ENCODE measurements at regions not wholly inside any gene's neighbourhood (a gene's known extent, or its start where the extent isn't known, plus 50 kb on each side); places are given as distances from the start of the nearest gene placed in this dataset.
A peak's percentile ranks its signal among the peaks of the same experiment; 100 is the strongest.

GRCh38 chr6:16974704-16975359 lies 127.0 kb upstream of the STMND1 start:
- DNase-seq (ENCODE audit: low spot score) = no peak

DNA sequence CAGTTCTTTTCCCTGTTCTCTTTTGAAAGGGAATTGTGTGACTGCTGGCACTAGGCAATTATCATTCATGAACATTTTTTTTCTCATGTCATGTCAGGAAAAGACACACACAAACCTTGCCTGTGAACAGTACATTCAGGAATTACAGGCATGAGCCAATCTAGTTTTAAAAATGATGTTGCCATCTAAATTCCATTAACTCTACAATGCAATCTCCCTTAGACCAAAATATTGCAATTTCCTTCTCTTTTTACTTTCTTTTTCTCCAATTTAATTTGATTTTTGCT lies 127.5 kb upstream of the STMND1 start:
- no peak for DNase-seq (ENCODE audit: low spot score)

DNA sequence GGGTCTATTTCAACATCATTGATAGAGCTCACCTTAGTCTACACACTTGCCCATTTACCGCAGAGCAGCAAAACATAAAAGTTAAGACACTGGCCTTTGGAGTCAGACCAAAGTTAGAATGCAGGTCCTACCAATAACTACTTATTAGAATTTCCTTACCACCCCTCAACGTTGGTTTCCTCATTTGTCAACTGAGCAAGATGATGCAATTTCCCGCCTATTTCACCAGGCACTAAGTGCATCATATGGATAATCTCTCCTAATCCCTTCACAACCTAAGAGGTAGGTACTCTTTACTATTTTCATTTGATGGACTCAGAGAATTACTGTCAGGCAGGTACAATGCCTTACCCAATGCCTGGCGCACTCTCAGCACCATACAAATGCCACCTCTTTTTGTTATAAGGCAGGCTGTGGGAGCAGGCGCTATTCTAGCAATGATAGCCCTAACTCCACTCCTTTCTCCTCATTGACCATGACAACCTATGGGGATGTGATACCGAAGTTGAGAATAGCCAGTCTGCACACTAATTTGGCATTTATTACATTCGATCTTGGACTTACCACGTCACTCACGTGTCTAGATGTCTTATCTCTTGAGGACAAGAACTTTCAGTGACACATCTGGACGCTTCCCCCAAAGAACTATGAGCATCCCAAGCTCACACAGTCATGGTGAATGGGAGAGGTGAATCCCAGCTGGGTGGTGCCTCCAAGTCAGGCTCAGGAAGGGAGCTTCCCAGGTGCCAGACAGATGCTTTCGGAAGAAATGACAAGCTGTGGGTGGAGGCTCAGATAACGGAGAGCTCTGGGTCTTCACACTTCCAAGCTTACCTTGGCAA lies 128.1 kb upstream of the STMND1 start:
- DNase-seq (ENCODE audit: low spot score) = no peak

- DNase-seq (ENCODE audit: low spot score) = no peak
Measured at GRCh38 chr6:16973051-16973450, 128.8 kb upstream of the STMND1 start.

DNA sequence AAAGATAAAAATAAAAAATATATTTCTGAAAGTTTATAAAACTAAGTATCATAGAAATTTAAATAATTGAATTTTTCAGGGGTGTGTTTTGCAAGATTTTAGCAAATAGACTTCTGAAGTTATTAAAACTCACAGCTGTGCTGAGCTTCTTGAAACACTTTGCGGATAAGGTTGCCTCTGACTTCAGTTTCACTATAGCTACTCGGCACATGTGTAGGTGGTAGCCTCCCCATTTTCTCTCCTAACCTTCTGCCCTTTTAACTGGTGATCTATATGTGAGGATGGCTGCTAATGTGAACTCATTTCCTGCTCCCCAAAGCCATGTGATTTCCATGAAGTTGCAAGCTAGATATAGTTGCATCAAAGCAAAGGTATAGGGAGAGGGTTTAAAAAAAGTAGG lies 129.3 kb upstream of the STMND1 start:
- DNase-seq (ENCODE audit: low spot score) = no peak

DNA sequence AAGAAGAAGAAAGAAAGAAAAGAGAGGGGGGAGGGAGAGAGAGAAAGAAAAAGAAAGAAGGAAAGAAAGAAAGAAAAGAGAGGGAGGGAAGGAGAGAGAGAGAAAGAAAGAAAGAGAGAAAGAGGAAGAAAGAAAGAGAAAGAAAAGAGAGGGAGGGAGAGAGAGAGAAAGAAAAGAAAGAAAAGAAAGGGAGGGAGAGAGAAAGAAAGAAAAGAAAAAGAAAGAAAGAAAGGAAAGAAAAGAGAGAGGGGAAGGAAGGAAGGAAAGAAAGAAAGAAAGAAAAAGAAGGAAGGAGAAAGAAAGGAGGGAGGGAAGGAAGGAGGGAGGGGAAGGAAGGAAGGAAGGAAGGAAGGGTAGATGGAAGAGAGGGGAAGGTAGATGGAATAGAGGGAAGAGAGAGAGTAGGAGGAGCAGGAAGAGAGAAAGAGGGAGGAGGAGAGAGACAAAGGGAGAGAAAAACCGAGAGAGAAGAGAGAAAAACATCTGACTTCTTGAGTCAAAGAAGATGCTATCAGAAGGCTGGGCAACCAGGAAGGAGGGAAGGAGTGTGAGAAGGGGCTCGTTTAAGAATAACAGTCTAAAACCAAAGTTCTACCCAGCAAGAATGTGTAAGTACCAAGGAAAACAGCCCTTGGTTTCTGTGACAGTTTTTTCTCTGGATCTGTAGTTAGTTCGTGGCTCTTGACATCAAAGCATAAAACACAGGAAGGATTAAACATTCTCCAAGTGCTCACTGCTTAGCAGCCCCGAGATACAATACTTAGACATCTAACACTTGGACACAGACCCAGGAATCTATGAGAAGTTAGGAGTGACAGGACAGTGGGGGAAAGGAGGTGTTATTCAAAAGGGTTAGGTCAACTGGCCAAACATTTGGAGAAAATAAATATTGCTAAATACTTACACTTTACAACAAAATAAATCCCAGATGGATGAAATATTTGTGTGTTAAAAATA lies 131.9 kb upstream of the STMND1 start:
- DNase-seq (ENCODE audit: low spot score) = peak; percentile 9

GRCh38 chr6:16968101-16968500 lies 133.7 kb upstream of the STMND1 start:
- DNase-seq (ENCODE audit: low spot score) = no peak

DNA sequence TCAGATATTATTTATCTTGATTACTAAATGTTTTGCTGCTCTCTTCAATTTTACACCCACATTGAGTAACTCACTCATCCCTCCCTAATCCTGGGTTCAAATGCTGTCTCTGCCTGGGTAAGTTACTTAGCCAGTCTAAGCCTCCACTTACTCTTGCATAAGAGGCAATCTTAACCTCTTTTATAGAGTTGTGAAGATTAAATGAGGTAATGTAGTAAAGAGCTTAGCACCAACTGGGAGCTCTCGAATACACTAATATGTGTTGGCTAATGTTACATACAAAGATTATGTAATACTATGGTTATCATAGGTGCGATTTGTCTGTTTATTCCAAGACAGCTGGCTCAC lies 134.4 kb upstream of the STMND1 start:
- no peak for DNase-seq (ENCODE audit: low spot score)

- DNase-seq (ENCODE audit: low spot score) = no peak
Measured at GRCh38 chr6:16966791-16967469, 134.9 kb upstream of the STMND1 start.

- no peak for DNase-seq (ENCODE audit: low spot score)
Measured at GRCh38 chr6:16965689-16966088, 136.2 kb upstream of the STMND1 start.

GRCh38 chr6:16964553-16965499 lies 137.0 kb upstream of the STMND1 start:
- DNase-seq (ENCODE audit: low spot score) = peak; percentile 55

GRCh38 chr6:16961577-16961976 lies 140.3 kb upstream of the STMND1 start:
- DNase-seq (ENCODE audit: low spot score) = no peak

GRCh38 chr6:16959789-16960188 lies 142.1 kb upstream of the STMND1 start:
- no peak for DNase-seq (ENCODE audit: low spot score)

DNA sequence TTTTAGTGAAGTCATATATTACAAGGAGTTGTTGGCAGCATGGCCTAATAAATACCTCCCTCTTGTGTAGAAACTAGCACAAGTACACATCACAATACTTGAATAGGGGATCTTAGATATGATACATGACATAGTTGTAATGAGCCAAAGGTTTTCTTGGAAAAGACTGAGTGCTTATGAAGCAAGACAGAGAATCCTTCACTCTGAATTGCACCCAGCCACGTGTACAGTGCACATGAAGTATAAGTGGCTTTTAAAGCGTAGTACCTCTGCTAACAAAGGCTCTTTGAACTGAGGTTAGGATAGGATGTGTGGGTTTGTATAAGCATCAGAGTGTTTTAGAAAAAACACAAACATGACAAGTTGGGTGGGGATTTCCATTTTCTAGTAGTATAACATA lies 145.5 kb upstream of the STMND1 start:
- no peak for DNase-seq (ENCODE audit: low spot score)

- DNase-seq (ENCODE audit: low spot score) = no peak
Measured at GRCh38 chr6:16955899-16956298, 146.0 kb upstream of the STMND1 start.

DNA sequence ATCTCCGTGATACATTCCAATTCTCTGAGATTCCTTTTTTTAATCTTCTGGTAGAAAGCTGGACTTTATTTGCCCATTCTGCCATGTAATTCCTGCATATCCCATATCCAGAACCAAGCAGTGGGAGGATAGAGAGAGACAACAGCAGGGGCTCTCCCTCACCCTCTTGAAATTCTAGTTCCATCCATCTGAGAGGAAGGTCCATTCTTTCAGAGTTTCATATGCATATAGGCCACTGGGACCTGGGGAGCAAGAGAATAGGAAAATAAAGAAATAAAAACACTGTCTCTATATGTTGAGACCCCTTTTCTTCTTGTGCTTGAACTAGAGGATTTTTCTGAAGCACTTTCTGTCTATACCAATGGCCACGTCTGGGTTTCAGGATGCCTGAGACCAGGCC lies 147.9 kb upstream of the STMND1 start:
- DNase-seq (ENCODE audit: low spot score) = no peak

DNA sequence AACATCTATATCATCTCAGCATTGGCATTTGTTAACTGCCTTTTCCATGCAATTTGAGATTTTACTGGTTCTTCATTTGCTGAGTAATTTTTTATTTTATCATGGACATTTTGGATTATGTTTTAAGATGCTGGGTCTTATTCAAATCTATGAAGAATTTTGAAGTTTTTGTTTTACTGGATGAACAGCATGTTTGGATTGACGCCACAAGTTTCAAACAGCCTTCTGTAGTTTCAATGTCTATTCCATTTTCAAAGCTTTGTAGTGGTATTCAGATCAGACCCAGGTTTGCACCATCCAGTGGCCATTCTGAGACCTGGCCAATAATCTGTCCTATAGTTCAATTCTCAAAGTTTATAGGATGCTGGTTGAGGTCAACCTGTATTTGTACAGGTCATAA lies 148.4 kb upstream of the STMND1 start:
- DNase-seq (ENCODE audit: low spot score) = no peak

GRCh38 chr6:16950825-16951495 lies 150.9 kb upstream of the STMND1 start:
- DNase-seq (ENCODE audit: low spot score) = no peak

DNA sequence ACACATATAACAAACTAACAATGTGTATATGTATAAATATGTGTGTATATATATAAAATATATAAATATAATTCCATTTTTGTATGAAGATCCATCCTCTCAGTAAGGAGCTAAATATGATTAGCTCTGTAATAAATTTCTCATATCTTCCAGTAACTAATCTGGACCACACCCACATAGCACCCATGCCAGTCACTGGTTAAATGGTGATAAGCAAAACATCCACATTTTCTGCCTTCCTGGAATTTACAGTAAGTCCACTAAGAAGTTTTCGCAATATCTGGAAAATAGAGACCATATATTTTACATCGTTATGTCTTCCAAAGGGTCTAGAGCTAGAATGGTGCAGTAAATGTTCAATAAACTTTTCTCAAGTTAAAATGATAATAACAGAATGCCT lies 151.5 kb upstream of the STMND1 start:
- no peak for DNase-seq (ENCODE audit: low spot score)

GRCh38 chr6:16949716-16950115 lies 152.1 kb upstream of the STMND1 start:
- DNase-seq (ENCODE audit: low spot score) = no peak

DNA sequence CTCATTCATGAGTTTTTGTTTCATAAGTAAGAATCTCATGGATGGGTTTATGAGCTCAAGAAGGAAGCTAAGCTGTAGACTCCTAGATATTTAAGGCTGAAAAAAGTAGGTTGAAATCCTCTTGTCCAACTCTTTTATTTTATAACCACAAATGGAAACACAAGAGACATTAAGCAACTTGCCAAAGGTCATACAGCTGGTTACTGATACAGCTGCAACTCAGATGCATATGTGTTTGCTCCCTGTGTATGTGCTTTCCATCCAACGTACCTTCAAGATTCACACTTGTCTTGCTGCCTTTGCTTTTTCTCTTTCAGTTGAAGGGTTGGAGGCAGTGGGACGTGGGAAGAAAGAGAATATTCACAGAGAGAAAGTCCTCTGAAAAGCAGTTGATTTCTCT lies 153.5 kb upstream of the STMND1 start:
- no peak for DNase-seq (ENCODE audit: low spot score)

All from AG08396 (cell line).